PC-9 (cell line): ENCODE measurements at regions not wholly inside any gene's neighbourhood (a gene's known extent, or its start where the extent isn't known, plus 50 kb on each side); places are given as distances from the start of the nearest gene placed in this dataset.

Experiments
- CTCF ChIP-seq: fragments of 200-600 bp; sonication (generic); conservative IDR thresholded peaks from 2 replicates; pipeline ENCODE4 v1.6.1; 2017; ENCODE audit warnings: mixed run types, antibody characterized with exemption, mild to moderate bottlenecking, moderate library complexity
- EZH2 ChIP-seq: fragments of 200-600 bp; sonication (generic); IDR thresholded peaks from 2 replicates; pipeline ENCODE4 v1.8.0; 2017; ENCODE audit warnings: antibody characterized with exemption, low read depth

DNA sequence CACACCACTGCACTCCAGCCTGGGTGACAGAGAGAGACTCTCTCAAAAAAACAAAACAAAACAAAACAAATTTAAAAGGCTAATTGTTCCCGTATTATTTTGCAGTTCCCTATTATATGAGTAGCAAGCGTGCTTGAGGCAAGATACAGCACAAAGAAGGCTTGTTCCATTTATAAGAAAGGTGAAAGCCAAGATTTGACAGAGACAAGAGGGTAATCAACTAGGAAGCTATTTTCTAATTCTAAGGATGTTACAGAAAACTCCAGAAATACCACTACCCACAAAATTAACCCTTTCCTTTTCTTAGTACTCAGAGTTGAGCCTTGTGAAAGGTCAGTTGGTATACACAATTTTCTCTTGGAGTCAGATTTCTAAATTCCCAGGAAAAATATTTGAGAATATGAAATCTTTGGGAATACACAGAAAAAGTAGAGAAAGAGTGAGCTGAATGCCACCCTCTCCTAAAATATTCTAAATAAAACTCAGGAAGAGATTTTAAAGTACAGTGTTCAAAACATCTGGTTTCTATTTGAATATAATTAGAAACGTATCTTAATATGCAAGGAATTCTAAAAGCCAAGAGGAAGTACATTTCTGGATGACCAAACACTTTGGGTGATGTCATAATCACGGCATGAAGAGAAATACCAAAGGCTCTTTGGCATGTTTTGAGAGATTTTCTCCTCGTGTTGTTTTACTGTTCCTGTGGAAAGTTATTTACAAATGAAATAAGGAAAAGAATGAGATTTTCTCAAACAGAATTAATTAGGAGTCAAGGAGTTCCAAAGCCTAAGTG lies 63.0 kb upstream of the FLT1 start:
- TF ChIP-seq CTCF (no peak), EZH2 (no peak)
